ENCODE measurements at regions not wholly inside any gene's neighbourhood (a gene's known extent, or its start where the extent isn't known, plus 50 kb on each side); places are given as distances from the start of the nearest gene placed in this dataset.

DNA sequence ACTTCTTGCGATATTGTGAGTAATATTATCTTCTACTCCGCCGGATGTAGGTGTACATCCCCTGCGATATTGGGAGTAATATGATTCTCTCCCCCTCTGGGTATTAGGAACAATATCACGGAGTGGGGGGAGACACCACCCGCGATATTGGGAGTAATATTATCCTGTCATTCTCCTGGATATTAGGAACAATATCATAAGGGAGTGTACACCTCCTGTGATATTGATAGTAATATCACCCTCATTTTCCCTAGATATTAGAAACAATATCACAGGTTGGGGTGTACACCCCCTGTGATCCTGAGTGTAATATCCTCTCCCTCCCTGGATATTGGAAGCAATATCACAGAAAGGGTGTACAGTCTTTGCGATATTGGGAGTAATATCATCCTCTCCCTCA, 64.3 kb upstream of the CEACAM21 start:
- TF ChIP-seq, protein P1, sequence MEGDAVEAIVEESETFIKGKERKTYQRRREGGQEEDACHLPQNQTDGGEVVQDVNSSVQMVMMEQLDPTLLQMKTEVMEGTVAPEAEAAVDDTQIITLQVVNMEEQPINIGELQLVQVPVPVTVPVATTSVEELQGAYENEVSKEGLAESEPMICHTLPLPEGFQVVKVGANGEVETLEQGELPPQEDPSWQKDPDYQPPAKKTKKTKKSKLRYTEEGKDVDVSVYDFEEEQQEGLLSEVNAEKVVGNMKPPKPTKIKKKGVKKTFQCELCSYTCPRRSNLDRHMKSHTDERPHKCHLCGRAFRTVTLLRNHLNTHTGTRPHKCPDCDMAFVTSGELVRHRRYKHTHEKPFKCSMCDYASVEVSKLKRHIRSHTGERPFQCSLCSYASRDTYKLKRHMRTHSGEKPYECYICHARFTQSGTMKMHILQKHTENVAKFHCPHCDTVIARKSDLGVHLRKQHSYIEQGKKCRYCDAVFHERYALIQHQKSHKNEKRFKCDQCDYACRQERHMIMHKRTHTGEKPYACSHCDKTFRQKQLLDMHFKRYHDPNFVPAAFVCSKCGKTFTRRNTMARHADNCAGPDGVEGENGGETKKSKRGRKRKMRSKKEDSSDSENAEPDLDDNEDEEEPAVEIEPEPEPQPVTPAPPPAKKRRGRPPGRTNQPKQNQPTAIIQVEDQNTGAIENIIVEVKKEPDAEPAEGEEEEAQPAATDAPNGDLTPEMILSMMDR (IDR thresholded peaks at IDR 0.05): no peak
- TF ChIP-seq POLR2A (IDR thresholded peaks at IDR 0.05): no peak

Measured in thyroid gland (tissue), 4 donors.